ENCODE measurements at regions not wholly inside any gene's neighbourhood (a gene's known extent, or its start where the extent isn't known, plus 50 kb on each side); places are given as distances from the start of the nearest gene placed in this dataset.

DNA sequence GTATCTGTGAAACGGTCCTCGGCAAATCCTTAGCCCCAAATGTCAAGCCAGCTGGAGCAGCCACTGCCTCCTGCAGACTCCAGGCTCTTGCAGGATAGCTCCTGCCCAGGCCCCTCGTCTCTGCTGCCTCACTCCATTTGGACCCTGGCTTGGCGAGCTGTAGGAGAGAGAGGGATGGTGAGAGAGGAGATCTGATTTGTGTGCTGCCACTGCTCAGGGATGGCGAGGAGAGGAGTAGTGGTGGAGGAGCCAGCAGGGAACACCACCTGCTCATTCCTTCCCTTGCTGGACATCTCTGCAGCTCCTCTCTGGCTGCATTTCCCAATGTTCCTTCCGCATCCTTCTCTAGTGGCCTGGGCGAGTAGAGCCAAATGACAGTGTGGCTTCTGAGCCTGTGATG lies 109.1 kb upstream of the NCK2 start:
- H3K4me1 ChIP-seq (ENCODE audit: control insufficient read depth in 3 of 3, insufficient read depth in 2 of 3, low read depth in 1 of 3, low read length in 2 of 3): peaks cover 0 to 4% (median 0%) of the 10 kb centered on the region in 3 donors
- WGBS, 3 donors: 82 to 92% (median 89%) methylated on average over 7 of the region's 7 CpGs

DNA sequence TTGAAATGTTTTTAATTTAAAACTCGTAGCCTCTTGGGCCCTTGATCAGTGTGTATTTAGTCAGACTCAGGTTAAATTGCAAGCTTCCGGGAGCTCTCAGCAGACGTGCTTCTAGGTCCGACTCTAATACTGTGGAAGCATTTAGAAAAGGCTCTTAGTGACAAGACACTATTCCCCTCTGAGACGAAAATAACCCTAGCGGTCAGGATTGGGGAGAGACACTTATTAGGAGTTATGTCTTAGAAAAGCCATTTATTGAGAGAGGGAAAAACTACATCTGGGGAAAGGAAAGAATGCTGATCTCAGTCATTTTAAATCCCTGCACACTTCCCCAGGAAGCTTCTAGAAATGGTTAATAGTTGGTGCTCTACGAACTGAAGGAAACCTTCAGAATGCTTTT lies 110.5 kb upstream of the NCK2 start:
- Histone ChIP-seq H3K4me1 (ENCODE audit: control insufficient read depth in 3 of 3, insufficient read depth in 2 of 3, low read depth in 1 of 3, low read length in 2 of 3) (peaks cover 0 to 4% (median 0%) of the 10 kb centered on the region in 3 donors), H3K36me3 (ENCODE audit: control insufficient read depth in 3 of 3, insufficient read depth in 2 of 3, low read depth in 1 of 3, low read length in 3 of 3) (no peaks in the 10 kb centered on the region), H3K9me3 (ENCODE audit: control insufficient read depth in 2 of 2, insufficient read depth in 1 of 2, low read depth in 1 of 2, low read length in 1 of 2) (no peaks in the 10 kb centered on the region), H3K27me3 (ENCODE audit: control insufficient read depth in 3 of 3, insufficient read depth in 3 of 3, low read length in 3 of 3) (no peaks in the 10 kb centered on the region), H3K4me3 (ENCODE audit: low read depth in 1 of 3, low read length in 3 of 3) (no peak overlapping the region), H3K27ac (ENCODE audit: low read depth in 1 of 3, low read length in 2 of 3) (no peak overlapping the region)
- WGBS, 3 donors: 66 to 85% (median 71%) methylated on average over 7 of the region's 7 CpGs
- DNase-seq (no peak), FAIRE-seq (no peak)

More for the DNA sequence above, 109.1 kb upstream of the NCK2 start:
- FAIRE-seq (no peak), DNase-seq (no peak)
- no peak overlapping the region for H3K27ac ChIP-seq (ENCODE audit: low read depth in 1 of 3, low read length in 2 of 3)
- no peak overlapping the region for H3K4me3 ChIP-seq (ENCODE audit: low read depth in 1 of 3, low read length in 3 of 3)
- no peaks in the 10 kb centered on the region for H3K36me3 ChIP-seq (ENCODE audit: control insufficient read depth in 3 of 3, insufficient read depth in 2 of 3, low read depth in 1 of 3, low read length in 3 of 3)
- H3K27me3 ChIP-seq (ENCODE audit: control insufficient read depth in 3 of 3, insufficient read depth in 3 of 3, low read length in 3 of 3): no peaks in the 10 kb centered on the region
- H3K9me3 ChIP-seq (ENCODE audit: control insufficient read depth in 2 of 2, insufficient read depth in 1 of 2, low read depth in 1 of 2, low read length in 1 of 2): no peaks in the 10 kb centered on the region

DNA sequence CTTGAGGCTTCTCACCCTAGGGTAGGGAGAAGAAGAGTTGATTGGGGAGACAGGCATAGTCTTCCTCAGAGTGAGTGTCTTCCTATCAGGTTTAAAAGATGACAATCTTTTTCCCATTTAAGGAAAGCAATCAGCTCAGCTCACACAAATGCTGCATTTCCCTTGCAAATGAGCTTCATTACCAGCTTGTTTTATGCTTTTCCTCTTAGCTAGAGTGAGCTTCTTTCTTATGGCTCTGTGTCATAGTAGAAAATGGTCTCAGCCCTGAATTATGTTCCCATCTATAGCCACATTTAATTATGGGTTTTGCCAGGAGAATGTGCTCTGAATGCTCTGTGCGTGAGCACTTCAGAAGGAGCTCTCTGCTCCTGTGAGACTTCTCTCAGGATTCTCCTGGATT lies 112.8 kb upstream of the NCK2 start:
- WGBS, 3 donors: 96% methylated on average over 1 of the region's 1 CpG
- no peak overlapping the region for H3K27ac ChIP-seq (ENCODE audit: low read depth in 1 of 3, low read length in 2 of 3)
- DNase-seq: no peak
- no peak for FAIRE-seq
- peaks cover 0 to 2% (median 0%) of the 10 kb centered on the region in 3 donors for H3K4me1 ChIP-seq (ENCODE audit: control insufficient read depth in 3 of 3, insufficient read depth in 2 of 3, low read depth in 1 of 3, low read length in 2 of 3)
- no peak overlapping the region for H3K4me3 ChIP-seq (ENCODE audit: low read depth in 1 of 3, low read length in 3 of 3)
- no peaks in the 10 kb centered on the region for H3K36me3 ChIP-seq (ENCODE audit: control insufficient read depth in 3 of 3, insufficient read depth in 2 of 3, low read depth in 1 of 3, low read length in 3 of 3)
- H3K27me3 ChIP-seq (ENCODE audit: control insufficient read depth in 3 of 3, insufficient read depth in 3 of 3, low read length in 3 of 3): no peaks in the 10 kb centered on the region
- H3K9me3 ChIP-seq (ENCODE audit: control insufficient read depth in 2 of 2, insufficient read depth in 1 of 2, low read depth in 1 of 2, low read length in 1 of 2): peaks cover 0 to 2% of the 10 kb centered on the region in 2 donors

DNA sequence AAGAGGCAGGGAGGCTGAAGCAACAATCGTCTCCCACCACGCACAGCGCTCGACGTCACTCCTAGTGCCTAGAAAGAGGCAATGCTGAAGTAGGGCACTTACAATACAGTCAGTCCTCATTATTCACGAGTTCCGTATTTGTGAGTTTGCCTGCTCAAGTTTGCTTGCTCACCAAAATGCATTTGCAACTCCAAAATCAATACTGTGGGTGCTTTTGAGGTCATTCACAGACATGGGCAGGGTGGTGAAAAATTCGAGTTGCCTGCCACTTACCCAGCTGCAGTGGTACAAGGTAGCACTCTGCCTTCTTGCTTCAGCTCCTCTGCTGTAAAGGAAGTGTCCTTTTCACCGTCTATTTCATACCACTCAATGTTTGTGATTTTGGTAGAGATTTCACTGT lies 113.7 kb upstream of the NCK2 start:
- WGBS, 3 donors: 77 to 87% (median 81%) methylated on average over 9 of the region's 9 CpGs
- H3K27ac ChIP-seq (ENCODE audit: low read depth in 1 of 3, low read length in 2 of 3): no peak overlapping the region
- no peak for FAIRE-seq
- H3K27me3 ChIP-seq (ENCODE audit: control insufficient read depth in 3 of 3, insufficient read depth in 3 of 3, low read length in 3 of 3): no peaks in the 10 kb centered on the region
- H3K4me3 ChIP-seq (ENCODE audit: low read depth in 1 of 3, low read length in 3 of 3): no peak overlapping the region
- no peak for DNase-seq
- H3K9me3 ChIP-seq (ENCODE audit: control insufficient read depth in 2 of 2, insufficient read depth in 1 of 2, low read depth in 1 of 2, low read length in 1 of 2): peaks cover 0 to 2% of the 10 kb centered on the region in 2 donors
- H3K36me3 ChIP-seq (ENCODE audit: control insufficient read depth in 3 of 3, insufficient read depth in 2 of 3, low read depth in 1 of 3, low read length in 3 of 3): no peaks in the 10 kb centered on the region
- H3K4me1 ChIP-seq (ENCODE audit: control insufficient read depth in 3 of 3, insufficient read depth in 2 of 3, low read depth in 1 of 3, low read length in 2 of 3): no peaks in the 10 kb centered on the region

DNA sequence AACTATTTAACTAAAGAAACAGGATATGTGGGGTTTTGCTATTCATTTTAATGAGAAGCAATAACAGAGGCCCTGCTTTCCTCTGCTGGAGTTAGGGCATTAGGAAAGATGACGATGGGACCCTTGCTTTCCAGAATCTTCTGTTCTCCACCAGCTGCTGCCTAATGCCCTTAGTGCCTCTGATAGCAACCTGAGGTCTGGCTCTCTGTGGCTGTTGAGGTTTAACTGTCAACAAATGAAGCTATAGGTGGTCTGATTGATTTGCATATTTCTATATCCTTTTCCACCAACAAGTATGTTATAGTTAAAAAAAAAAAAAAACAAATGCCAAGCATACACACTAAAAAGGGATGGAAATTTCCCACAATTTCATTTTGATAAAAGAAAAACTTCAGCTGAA lies 115.1 kb upstream of the NCK2 start:
- FAIRE-seq: no peak
- Histone ChIP-seq H3K4me3 (ENCODE audit: low read depth in 1 of 3, low read length in 3 of 3) (no peak overlapping the region), H3K27me3 (ENCODE audit: control insufficient read depth in 3 of 3, insufficient read depth in 3 of 3, low read length in 3 of 3) (no peaks in the 10 kb centered on the region), H3K36me3 (ENCODE audit: control insufficient read depth in 3 of 3, insufficient read depth in 2 of 3, low read depth in 1 of 3, low read length in 3 of 3) (no peaks in the 10 kb centered on the region), H3K27ac (ENCODE audit: low read depth in 1 of 3, low read length in 2 of 3) (no peak overlapping the region), H3K9me3 (ENCODE audit: control insufficient read depth in 2 of 2, insufficient read depth in 1 of 2, low read depth in 1 of 2, low read length in 1 of 2) (peaks cover 0 to 2% of the 10 kb centered on the region in 2 donors), H3K4me1 (ENCODE audit: control insufficient read depth in 3 of 3, insufficient read depth in 2 of 3, low read depth in 1 of 3, low read length in 2 of 3) (peaks cover 0 to 4% (median 0%) of the 10 kb centered on the region in 3 donors)
- DNase-seq: no peak
- 65 to 79% (median 72%) methylated on average over 1 of the region's 1 CpG for WGBS, 3 donors

DNA sequence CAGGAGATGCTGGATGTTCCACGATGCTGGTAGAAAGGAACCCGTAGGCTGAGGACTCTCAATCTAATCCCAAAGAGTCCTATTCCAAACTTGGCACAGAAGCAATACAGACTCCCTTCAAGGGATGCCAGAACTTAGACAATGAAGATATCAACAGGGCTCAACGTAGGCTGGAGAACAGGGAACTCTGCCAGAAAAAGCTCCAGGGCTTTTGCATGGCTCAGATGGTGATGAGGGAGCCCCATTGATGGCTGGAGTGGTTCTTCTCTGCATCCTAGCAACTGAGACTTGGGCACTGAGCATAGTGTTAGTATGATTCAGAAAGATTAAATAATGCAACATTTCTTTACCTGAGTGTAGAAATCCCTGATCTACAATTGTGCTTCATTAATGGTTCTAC lies 117.2 kb upstream of the NCK2 start:
- no peaks in the 10 kb centered on the region for H3K27me3 ChIP-seq (ENCODE audit: control insufficient read depth in 3 of 3, insufficient read depth in 3 of 3, low read length in 3 of 3)
- DNase-seq: no peak
- WGBS, 3 donors: 51 to 71% (median 60%) methylated on average over 3 of the region's 3 CpGs
- H3K4me3 ChIP-seq (ENCODE audit: low read depth in 1 of 3, low read length in 3 of 3): no peak overlapping the region
- peaks cover 0 to 5% of the 10 kb centered on the region in 2 donors for H3K9me3 ChIP-seq (ENCODE audit: control insufficient read depth in 2 of 2, insufficient read depth in 1 of 2, low read depth in 1 of 2, low read length in 1 of 2)
- H3K36me3 ChIP-seq (ENCODE audit: control insufficient read depth in 3 of 3, insufficient read depth in 2 of 3, low read depth in 1 of 3, low read length in 3 of 3): no peaks in the 10 kb centered on the region
- peaks cover 0 to 4% (median 0%) of the 10 kb centered on the region in 3 donors for H3K4me1 ChIP-seq (ENCODE audit: control insufficient read depth in 3 of 3, insufficient read depth in 2 of 3, low read depth in 1 of 3, low read length in 2 of 3)
- FAIRE-seq: no peak
- H3K27ac ChIP-seq (ENCODE audit: low read depth in 1 of 3, low read length in 2 of 3): no peak overlapping the region

DNA sequence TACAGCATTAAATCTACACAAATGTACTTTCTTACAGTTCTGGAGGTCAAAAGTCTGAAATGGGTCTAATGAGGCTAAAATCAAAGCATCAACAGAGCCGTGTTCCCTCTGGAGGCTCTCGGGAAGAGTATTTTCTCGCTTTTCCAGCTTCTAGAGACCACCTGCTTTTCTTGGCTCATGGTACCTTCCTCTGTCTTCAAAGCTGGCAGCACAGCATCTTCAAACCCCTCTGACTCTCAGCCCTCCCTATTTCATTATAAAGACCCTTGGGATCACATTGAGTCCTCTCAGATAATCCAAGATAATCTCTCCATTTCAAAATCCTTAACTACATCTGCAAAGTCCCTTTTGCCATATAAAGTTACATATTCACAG lies 117.8 kb upstream of the NCK2 start:
- Histone ChIP-seq H3K36me3 (ENCODE audit: control insufficient read depth in 3 of 3, insufficient read depth in 2 of 3, low read depth in 1 of 3, low read length in 3 of 3) (no peaks in the 10 kb centered on the region), H3K27me3 (ENCODE audit: control insufficient read depth in 3 of 3, insufficient read depth in 3 of 3, low read length in 3 of 3) (no peaks in the 10 kb centered on the region), H3K4me3 (ENCODE audit: low read depth in 1 of 3, low read length in 3 of 3) (no peak overlapping the region), H3K9me3 (ENCODE audit: control insufficient read depth in 2 of 2, insufficient read depth in 1 of 2, low read depth in 1 of 2, low read length in 1 of 2) (peaks cover 0 to 5% of the 10 kb centered on the region in 2 donors), H3K4me1 (ENCODE audit: control insufficient read depth in 3 of 3, insufficient read depth in 2 of 3, low read depth in 1 of 3, low read length in 2 of 3) (peaks cover 0 to 7% (median 0%) of the 10 kb centered on the region in 3 donors), H3K27ac (ENCODE audit: low read depth in 1 of 3, low read length in 2 of 3) (no peak overlapping the region)
- no peak for DNase-seq
- no peak for FAIRE-seq
- 79 to 92% (median 80%) methylated on average over 3 of the region's 3 CpGs for WGBS, 3 donors

DNA sequence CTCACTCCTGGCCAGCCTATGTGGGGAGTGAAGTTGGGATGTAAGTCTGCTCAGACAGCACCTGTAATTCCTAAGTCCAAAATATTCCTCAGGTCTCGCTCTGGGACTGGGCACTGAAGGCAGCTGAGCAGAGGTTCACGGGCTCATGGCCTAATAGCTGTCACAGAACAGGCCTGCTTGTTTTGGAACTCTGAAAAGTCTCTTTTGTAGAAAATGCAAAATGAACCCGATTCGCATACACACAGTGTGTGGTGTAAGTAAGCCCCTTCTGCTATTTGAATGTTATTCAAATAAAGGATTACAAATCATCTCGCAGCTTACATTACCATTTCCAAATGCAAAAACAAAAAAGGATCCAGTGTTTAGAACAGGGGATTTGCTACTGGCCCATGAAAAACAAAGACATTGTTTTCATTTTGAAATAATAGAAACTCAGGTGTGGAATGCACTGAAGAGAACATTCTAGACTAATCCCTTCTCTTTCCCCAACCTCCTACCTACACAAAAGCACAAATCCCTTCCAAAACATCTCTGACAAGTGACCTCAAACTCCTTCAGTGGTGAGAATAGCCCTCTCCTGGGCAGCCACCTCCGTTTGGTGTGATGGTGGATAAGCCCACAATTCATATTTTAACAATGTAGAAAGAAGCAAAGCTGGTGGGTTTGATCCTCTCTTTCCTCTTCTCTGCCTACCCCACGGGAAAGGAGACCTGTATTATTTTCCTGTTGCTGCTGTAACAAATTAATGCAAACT lies 118.3 kb upstream of the NCK2 start:
- Histone ChIP-seq H3K27me3 (ENCODE audit: control insufficient read depth in 3 of 3, insufficient read depth in 3 of 3, low read length in 3 of 3) (no peaks in the 10 kb centered on the region), H3K4me3 (ENCODE audit: low read depth in 1 of 3, low read length in 3 of 3) (no peak overlapping the region), H3K4me1 (ENCODE audit: control insufficient read depth in 3 of 3, insufficient read depth in 2 of 3, low read depth in 1 of 3, low read length in 2 of 3) (peaks cover 0 to 12% (median 0%) of the 10 kb centered on the region in 3 donors), H3K27ac (ENCODE audit: low read depth in 1 of 3, low read length in 2 of 3) (no peak overlapping the region), H3K9me3 (ENCODE audit: control insufficient read depth in 2 of 2, insufficient read depth in 1 of 2, low read depth in 1 of 2, low read length in 1 of 2) (peaks cover 0 to 5% of the 10 kb centered on the region in 2 donors), H3K36me3 (ENCODE audit: control insufficient read depth in 3 of 3, insufficient read depth in 2 of 3, low read depth in 1 of 3, low read length in 3 of 3) (no peaks in the 10 kb centered on the region)
- DNase-seq (no peak), FAIRE-seq (no peak)
- 82 to 91% (median 83%) methylated on average over 7 of the region's 7 CpGs for WGBS, 3 donors

DNA sequence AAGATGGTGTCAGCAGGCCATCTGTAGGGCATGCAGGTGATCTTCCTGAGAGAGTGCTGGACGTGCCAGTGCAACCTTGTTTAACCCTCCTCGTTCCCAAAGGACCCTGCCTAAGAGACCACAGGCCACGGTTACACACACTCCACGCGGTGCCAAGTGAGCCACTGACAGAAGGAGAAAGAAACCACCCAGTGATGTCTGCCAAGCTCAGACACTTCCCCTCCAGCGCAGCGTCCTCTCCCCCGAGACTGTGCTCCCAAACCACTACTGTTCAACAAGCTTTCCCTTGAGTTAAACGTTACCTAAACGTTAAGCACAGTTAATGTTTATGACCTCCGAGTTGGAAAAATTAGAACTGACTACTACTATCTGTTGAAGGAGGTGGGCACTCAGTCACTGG lies 119.1 kb upstream of the NCK2 start:
- WGBS, 3 donors: 73 to 84% (median 76%) methylated on average over 11 of the region's 11 CpGs
- no peak for FAIRE-seq
- H3K27ac ChIP-seq (ENCODE audit: low read depth in 1 of 3, low read length in 2 of 3): no peak overlapping the region
- no peaks in the 10 kb centered on the region for H3K36me3 ChIP-seq (ENCODE audit: control insufficient read depth in 3 of 3, insufficient read depth in 2 of 3, low read depth in 1 of 3, low read length in 3 of 3)
- DNase-seq: peak in 1 of 2 donors; percentile 36
- peaks cover 0 to 5% of the 10 kb centered on the region in 2 donors for H3K9me3 ChIP-seq (ENCODE audit: control insufficient read depth in 2 of 2, insufficient read depth in 1 of 2, low read depth in 1 of 2, low read length in 1 of 2)
- peaks cover 0 to 3% (median 0%) of the 10 kb centered on the region in 3 donors for H3K27me3 ChIP-seq (ENCODE audit: control insufficient read depth in 3 of 3, insufficient read depth in 3 of 3, low read length in 3 of 3)
- peaks cover 0 to 12% (median 0%) of the 10 kb centered on the region in 3 donors for H3K4me1 ChIP-seq (ENCODE audit: control insufficient read depth in 3 of 3, insufficient read depth in 2 of 3, low read depth in 1 of 3, low read length in 2 of 3)
- H3K4me3 ChIP-seq (ENCODE audit: low read depth in 1 of 3, low read length in 3 of 3): no peak overlapping the region
